ENCODE measurements at regions not wholly inside any gene's neighbourhood (a gene's known extent, or its start where the extent isn't known, plus 50 kb on each side); places are given as distances from the start of the nearest gene placed in this dataset.

DNA sequence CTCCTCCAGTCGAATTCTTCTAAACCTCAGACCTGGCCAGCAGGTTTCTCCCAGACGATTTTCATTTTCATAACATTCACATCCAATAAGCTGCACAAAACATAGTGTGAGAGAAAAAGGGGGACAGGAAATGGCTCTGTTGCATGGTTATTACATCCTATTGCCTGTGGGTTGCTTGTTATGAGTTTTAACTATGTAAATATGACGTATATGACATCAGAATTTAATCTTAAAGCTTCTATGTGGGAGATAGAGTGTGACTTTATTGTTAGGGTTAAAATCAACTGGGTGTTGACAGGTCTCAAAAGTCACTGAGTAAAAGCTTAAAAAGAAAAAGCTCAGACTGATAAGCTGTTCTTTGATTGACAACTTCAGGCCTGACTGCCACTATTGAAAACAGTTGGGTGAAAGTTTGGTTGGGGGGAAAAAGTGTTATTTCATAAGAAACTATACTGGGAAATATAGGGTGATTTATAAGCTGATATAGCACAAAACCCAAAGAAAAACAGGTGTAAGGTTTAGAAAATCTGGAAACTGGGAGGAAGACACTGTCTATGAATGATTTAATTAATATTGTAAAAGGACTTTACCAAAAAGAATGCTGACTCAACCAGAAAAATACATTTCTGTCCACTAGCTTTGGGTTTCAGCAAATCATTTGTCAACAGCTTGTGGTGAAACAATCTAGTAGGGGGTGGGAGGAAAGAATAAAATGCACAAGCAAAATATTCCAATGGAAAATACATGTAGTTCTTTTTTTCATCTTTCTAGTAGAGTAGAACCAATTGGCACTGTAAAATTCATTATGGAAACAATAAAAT is 134.1 kb upstream of the CEP162 start:
- DNase-seq, result no peak
- intact Hi-C loops (cut with DNase I), result no loop called here

- intact Hi-C loops (cut with DNase I), result no loop called here
- no peak for DNase-seq
These were observed 132.6 kb upstream of the CEP162 start for GRCh38 chr6:84360039-84360438.

GRCh38 chr6:84358581-84358980 is 131.1 kb upstream of the CEP162 start:
- intact Hi-C loops (cut with DNase I), result no loop called here
- DNase-seq, result no peak

DNA sequence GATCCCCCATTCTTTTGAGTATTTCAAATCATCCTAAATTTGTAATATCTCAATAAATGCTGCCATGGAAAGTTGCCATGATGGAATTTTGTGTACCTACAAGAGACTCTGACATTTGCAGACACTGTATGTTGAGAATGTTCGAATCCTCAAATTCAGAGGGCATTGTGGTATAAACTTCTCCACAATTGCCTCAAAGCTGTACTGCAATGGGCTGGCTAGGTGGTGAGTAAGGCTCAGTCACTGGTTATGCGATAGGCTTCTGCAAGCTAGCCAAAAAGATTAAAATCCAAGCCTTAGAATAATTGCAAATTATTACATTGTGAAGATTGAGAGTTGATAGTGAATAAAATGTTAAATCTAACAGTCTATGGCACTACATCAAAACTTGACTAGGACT is 130.2 kb upstream of the CEP162 start:
- DNase-seq, result no peak
- intact Hi-C loops (cut with DNase I), result no loop called here

GRCh38 chr6:84356907-84357306 is 129.5 kb upstream of the CEP162 start:
- DNase-seq, result no peak
- intact Hi-C loops (cut with DNase I), result no loop called here

- DNase-seq, result no peak
- intact Hi-C loops (cut with DNase I), result no loop called here
These were observed 126.3 kb upstream of the CEP162 start for GRCh38 chr6:84353459-84354423.

- no peak for DNase-seq
- intact Hi-C loops (cut with DNase I), result no loop called here
These were observed 123.0 kb upstream of the CEP162 start for GRCh38 chr6:84350397-84350796.

GRCh38 chr6:84349542-84349941 is 122.1 kb upstream of the CEP162 start:
- intact Hi-C loops (cut with DNase I), result no loop called here
- DNase-seq, result no peak

DNA sequence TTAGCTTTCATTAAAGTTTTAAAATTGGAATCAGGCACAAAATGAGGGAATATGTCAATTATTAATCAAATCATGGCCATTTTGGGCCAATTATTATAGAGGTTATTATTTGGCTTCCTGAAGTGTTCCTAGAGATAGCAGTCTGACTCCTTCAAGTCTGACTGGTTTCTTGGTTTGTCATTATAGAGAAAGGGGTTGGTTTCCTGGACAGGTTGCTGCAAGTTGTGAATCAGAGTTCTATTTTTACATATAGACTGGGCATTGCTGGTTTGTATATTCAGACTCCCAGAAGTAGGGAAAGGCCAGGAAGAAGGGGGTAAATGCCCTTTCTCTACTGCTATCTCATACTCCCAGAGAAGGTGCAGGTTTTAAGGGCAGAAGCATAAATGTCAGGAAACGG is 121.4 kb upstream of the CEP162 start:
- intact Hi-C loops (cut with DNase I), result no loop called here
- DNase-seq, result no peak

GRCh38 chr6:84346372-84346771 is 118.9 kb upstream of the CEP162 start:
- intact Hi-C loops (cut with DNase I), result no loop called here
- no peak for DNase-seq

GRCh38 chr6:84344005-84344404 is 116.6 kb upstream of the CEP162 start:
- intact Hi-C loops (cut with DNase I), result no loop called here
- no peak for DNase-seq

DNA sequence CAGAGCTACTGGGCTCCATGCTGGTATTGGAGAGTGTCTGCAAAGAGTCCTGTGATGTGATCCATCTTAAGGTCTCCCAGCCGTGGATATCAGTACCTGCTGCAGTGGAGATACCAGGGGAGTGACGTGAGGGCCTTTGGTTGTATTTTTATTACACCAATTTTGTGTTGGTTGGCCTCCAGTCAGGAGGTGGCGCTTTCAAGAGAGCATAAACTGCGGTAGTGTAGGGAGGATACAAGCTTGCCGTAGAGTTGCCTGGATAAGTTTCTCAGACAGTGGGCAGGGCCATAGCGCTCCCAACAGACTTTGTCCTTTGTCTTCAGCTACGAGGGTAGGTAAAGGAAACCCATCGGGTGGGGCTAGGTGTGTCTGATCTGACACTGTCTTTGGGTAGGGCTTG is 113.0 kb upstream of the CEP162 start:
- intact Hi-C loops (cut with DNase I), result no loop called here
- no peak for DNase-seq

- intact Hi-C loops (cut with DNase I), result no loop called here
- DNase-seq, result no peak
These were observed 106.4 kb upstream of the CEP162 start for GRCh38 chr6:84333842-84334241.

GRCh38 chr6:84332139-84333034 is 104.9 kb upstream of the CEP162 start:
- intact Hi-C loops (cut with DNase I), result no loop called here

DNA sequence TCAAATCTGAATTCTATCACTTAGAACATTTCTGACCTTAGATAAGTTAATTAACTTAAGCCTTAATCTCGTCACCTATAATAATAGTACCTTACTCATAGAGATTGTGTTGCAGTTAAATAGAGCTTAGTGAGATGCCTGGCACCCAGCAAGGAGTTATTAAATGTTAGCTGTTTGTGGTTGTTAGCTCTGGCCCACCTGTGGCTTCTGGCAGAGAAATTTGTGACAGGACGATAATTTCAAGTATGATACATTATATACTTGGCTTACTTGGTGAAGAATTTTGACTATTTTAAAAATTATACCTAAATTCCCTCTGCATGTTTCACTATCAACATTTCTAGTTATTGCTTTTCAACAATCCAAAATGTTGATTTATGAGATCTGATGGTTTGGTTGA is 102.9 kb upstream of the CEP162 start:
- intact Hi-C loops (cut with DNase I), result no loop called here
- DNase-seq, result no peak

More at GRCh38 chr6:84332139-84333034, 104.9 kb upstream of the CEP162 start:
- DNase-seq, result no peak

DNA sequence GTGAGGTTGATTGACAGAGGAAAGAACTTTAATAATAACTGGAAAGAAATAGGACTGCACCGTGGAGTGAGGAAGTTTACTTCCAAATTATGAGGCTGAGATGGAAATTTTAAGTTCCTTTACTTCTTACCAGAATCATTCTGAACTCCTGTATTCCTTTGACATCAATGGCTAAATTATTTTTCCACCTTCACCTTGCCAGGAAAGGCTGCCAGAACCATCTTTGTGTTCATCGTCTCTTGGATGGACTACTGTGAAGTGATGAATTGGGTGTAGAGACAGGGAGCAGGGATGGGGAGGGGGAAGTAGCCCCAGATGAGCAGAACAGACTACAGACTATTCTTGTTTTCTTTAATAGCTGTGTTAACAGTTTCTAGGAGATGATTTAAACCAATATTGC is 102.1 kb upstream of the CEP162 start:
- DNase-seq, result no peak
- intact Hi-C loops (cut with DNase I), result no loop called here

DNA sequence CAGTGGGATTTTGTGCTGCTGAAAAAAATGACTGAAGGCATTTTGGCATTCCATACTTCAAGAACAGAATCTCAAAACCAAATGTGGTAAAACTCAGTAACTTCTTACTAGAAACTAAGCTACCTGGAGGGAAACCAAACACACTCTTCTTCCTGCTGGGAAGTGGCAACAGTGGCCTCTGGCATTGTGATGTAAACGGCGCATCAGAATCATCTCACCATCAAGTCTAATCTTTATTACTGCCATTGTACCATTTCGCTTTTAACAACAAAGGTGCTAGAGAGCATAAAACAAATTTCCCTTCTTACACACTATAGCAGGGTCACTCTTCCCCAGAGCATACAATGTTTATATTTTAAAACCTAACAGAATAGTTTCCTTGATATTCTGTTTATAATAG is 101.6 kb upstream of the CEP162 start:
- DNase-seq, result no peak
- intact Hi-C loops (cut with DNase I), result no loop called here

- no peak for DNase-seq
- intact Hi-C loops (cut with DNase I), result no loop called here
These were observed 90.0 kb upstream of the CEP162 start for GRCh38 chr6:84317463-84317862.

DNA sequence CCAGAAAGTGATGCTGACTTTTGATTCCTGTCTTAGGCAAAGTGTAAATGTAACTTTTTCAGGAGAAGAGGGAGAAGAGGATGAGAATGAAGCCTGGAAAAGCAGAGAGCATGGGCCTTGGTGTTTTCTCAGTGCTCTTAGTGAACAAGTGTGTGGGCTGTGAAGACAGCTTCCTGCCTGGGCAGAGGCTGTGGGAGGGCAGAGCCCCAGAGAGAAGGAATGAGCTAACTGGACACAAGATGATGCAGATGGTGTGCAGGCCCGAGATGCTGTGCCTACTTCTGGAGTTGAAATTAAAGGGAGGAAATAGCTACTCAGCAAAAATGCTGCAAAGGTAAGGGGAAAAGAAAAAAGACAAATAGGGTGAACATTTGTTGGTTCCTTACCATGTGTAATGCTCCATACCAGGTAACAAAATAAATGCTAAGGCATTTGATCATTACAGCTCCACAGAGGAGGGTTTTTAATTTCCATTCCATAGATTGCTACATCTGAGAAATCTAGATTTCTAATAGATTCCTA is 87.0 kb upstream of the CEP162 start:
- DNase-seq, result peak in 2 of 10 donors; percentile 18 to 46
- intact Hi-C loops (cut with DNase I), result no loop called here

DNA sequence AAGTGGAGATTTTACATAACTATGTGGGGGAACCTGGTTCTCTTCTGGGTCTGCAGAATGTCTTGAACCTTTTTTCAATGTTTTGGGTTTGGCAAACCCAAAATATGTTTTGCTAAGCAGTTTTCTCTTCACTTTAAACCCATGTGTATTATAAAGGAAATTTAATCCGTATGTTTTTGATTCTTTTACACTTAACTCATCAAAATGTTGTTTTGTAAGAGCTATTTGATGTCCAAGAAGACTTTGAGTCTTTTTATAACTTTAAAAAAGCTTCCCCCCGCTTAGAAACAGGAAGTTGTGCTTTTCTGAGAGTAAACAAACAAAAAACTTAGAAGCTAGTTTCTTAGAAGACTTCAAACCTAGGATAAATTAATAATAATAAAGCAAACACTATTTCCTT is 81.9 kb upstream of the CEP162 start:
- intact Hi-C loops (cut with DNase I), result no loop called here
- no peak for DNase-seq

All from posterior cingulate gyrus (tissue), 11 donors.